Neutrophil (primary cell): ENCODE measurements at regions not wholly inside any gene's neighbourhood (a gene's known extent, or its start where the extent isn't known, plus 50 kb on each side); places are given as distances from the start of the nearest gene placed in this dataset.

Source experiments
- H3K27ac ChIP-seq: fragments of 200-600 bp; sonication (generic); 2 replicates; pipeline ENCODE4 v1.5.1; 2016; ENCODE audit warnings: mild to moderate bottlenecking, moderate library complexity
- H3K27me3 ChIP-seq: fragments of 200-600 bp; sonication (generic); 2 replicates; pipeline ENCODE4 v1.6.0; 2016; ENCODE audit warnings: mild to moderate bottlenecking
- H3K36me3 ChIP-seq: fragments of 200-600 bp; sonication (generic); 2 replicates; pipeline ENCODE4 v1.5.1; 2017
- H3K4me1 ChIP-seq, 2 experiments: fragments of 200-600 bp in 1 of 2; sonication (generic) in 1 of 2; 1 replicate in 1 of 2; 2 replicates in 1 of 2; pipeline versions ENCODE4 v1.5.1 to v1.6.1; 2013 to 2016; ENCODE audit warnings: low read depth in 1 of 2, low read length in 1 of 2, mild to moderate bottlenecking in 1 of 2, moderate library complexity in 1 of 2; ENCODE audit not compliant: control insufficient read depth in 1 of 2, insufficient read depth in 1 of 2
- H3K4me3 ChIP-seq, 2 experiments: fragments of 200-600 bp in 1 of 2; sonication (generic) in 1 of 2; 1 replicate in 1 of 2; 2 replicates in 1 of 2; pipeline ENCODE4 v1.5.1; 2013 to 2016; ENCODE audit warnings: low read depth in 1 of 2, low read length in 1 of 2, mild to moderate bottlenecking in 1 of 2, moderate library complexity in 1 of 2
- H3K9me3 ChIP-seq: fragments of 200-600 bp; sonication (generic); 2 replicates; pipeline ENCODE4 v1.5.1; 2016
- CTCF ChIP-seq: fragments of 200-600 bp; sonication (generic); IDR thresholded peaks from 2 replicates; pipeline ENCODE4 v1.5.1; 2016; ENCODE audit warnings: antibody characterized with exemption

- Histone ChIP-seq H3K4me1 (peaks cover 0 to 4% of the 10 kb centered on the region in 2 experiments), H3K4me3 (no peak overlapping the region), H3K27ac (no peak overlapping the region)
Observed at GRCh38 chr15:79724804-79725203, 172.0 kb downstream of the MTHFS start.

GRCh38 chr15:79728867-79729266 is 167.9 kb downstream of the MTHFS start:
- Histone ChIP-seq H3K36me3 (no peaks in the 10 kb centered on the region), H3K4me3 (no peak overlapping the region), H3K27me3 (peaks cover 16% of the 10 kb centered on the region), H3K4me1 (peaks cover 0 to 4% of the 10 kb centered on the region in 2 experiments), H3K27ac (no peak overlapping the region), H3K9me3 (no peaks in the 10 kb centered on the region)
- TF ChIP-seq CTCF = no peak

More at GRCh38 chr15:79724804-79725203, 172.0 kb downstream of the MTHFS start:
- H3K9me3 ChIP-seq = no peaks in the 10 kb centered on the region
- H3K36me3 ChIP-seq = no peaks in the 10 kb centered on the region
- peaks cover 16% of the 10 kb centered on the region for H3K27me3 ChIP-seq
- TF ChIP-seq CTCF = no peak

GRCh38 chr15:79736435-79737000 is 160.3 kb downstream of the MTHFS start:
- no peak for TF ChIP-seq CTCF
- no peak overlapping the region for H3K4me3 ChIP-seq
- peaks cover 16% of the 10 kb centered on the region for H3K27me3 ChIP-seq
- H3K4me1 ChIP-seq = no peaks in the 10 kb centered on the region
- no peak overlapping the region for H3K27ac ChIP-seq
- no peaks in the 10 kb centered on the region for H3K36me3 ChIP-seq
- peaks cover 1% of the 10 kb centered on the region for H3K9me3 ChIP-seq

- no peaks in the 10 kb centered on the region for H3K36me3 ChIP-seq
- H3K4me3 ChIP-seq = no peak overlapping the region
- H3K4me1 ChIP-seq = no peaks in the 10 kb centered on the region
- no peak for TF ChIP-seq CTCF
- no peak overlapping the region for H3K27ac ChIP-seq
- peaks cover 3% of the 10 kb centered on the region for H3K9me3 ChIP-seq
- H3K27me3 ChIP-seq = peaks cover 16% of the 10 kb centered on the region
Observed at GRCh38 chr15:79738143-79738542, 158.7 kb downstream of the MTHFS start.

GRCh38 chr15:79740561-79740960 is 156.3 kb downstream of the MTHFS start:
- Histone ChIP-seq H3K27ac (no peak overlapping the region), H3K36me3 (no peaks in the 10 kb centered on the region), H3K27me3 (peaks cover 10% of the 10 kb centered on the region), H3K9me3 (peaks cover 3% of the 10 kb centered on the region), H3K4me1 (no peaks in the 10 kb centered on the region), H3K4me3 (no peak overlapping the region)
- TF ChIP-seq CTCF = no peak
